ENCODE measurements at regions not wholly inside any gene's neighbourhood (a gene's known extent, or its start where the extent isn't known, plus 50 kb on each side); places are given as distances from the start of the nearest gene placed in this dataset.

GRCh38 chrX:82218361-82218760 lies 1016.5 kb downstream of the SH3BGRL start:
- no peak for DNase-seq (ENCODE audit: low spot score)
- H3K9ac ChIP-seq (ENCODE audit: low read depth in 1 of 2, low read length in 2 of 2), result no peak overlapping the region
- TF ChIP-seq RAD21 (IDR thresholded peaks at IDR 0.05), result peak; percentile 82 to 87
- no peak for TF ChIP-seq GABPA (IDR thresholded peaks at IDR 0.05 in 1 of 2, conservative IDR thresholded peaks at IDR 0.05 in 1 of 2)
- TF ChIP-seq, protein P1, sequence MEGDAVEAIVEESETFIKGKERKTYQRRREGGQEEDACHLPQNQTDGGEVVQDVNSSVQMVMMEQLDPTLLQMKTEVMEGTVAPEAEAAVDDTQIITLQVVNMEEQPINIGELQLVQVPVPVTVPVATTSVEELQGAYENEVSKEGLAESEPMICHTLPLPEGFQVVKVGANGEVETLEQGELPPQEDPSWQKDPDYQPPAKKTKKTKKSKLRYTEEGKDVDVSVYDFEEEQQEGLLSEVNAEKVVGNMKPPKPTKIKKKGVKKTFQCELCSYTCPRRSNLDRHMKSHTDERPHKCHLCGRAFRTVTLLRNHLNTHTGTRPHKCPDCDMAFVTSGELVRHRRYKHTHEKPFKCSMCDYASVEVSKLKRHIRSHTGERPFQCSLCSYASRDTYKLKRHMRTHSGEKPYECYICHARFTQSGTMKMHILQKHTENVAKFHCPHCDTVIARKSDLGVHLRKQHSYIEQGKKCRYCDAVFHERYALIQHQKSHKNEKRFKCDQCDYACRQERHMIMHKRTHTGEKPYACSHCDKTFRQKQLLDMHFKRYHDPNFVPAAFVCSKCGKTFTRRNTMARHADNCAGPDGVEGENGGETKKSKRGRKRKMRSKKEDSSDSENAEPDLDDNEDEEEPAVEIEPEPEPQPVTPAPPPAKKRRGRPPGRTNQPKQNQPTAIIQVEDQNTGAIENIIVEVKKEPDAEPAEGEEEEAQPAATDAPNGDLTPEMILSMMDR (IDR thresholded peaks at IDR 0.05; ENCODE audit: low read depth, low read length, missing input control), result peak; percentile 52
- no peak for TF ChIP-seq HNF4A (conservative IDR thresholded peaks at IDR 0.05)
- H3K9me3 ChIP-seq (ENCODE audit: control insufficient read depth in 4 of 4, low read length in 3 of 4), result no peaks in the 10 kb centered on the region
- no peaks in the 10 kb centered on the region for H3K27me3 ChIP-seq (ENCODE audit: control insufficient read depth in 4 of 4, insufficient read depth in 4 of 4, low read length in 3 of 4)
- WGBS, result 1% methylated on average over 2 of the region's 2 CpGs
- no peaks in the 10 kb centered on the region for H3K36me3 ChIP-seq (ENCODE audit: control insufficient read depth in 4 of 4, insufficient read depth in 3 of 4, low read depth in 1 of 4, low read length in 3 of 4)
- no peak overlapping the region for H3K27ac ChIP-seq (ENCODE audit: low read depth in 1 of 2, low read length in 2 of 2)
- no peak overlapping the region for H3K4me3 ChIP-seq (ENCODE audit: low read depth in 1 of 3, low read length in 3 of 3)
- H3K4me1 ChIP-seq (ENCODE audit: control insufficient read depth in 4 of 4, insufficient read depth in 4 of 4, low read length in 3 of 4), result peaks cover 0 to 4% (median 2%) of the 10 kb centered on the region in 4 donors

DNA sequence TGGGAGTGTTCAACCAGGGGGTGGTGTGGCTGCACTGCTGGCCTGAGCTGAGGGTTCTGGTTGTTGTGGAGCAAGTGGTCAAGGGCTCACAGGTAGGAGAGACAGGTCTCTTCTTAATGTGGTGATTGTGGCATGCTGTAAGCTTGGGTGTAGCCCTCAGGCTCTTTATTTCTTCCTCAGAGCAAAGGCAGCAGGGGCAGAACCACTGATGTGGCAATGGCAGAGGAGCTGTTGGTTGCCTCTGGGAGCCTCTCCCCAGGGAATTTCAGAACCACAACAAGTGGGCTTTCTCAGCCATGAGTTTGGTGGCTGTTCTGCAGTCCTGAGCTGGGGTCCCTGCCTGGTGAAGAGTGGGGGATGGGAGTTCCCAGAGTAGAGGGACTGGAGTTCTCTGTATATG lies 1017.2 kb downstream of the SH3BGRL start:
- DNase-seq (ENCODE audit: low spot score), result no peak
- H3K36me3 ChIP-seq (ENCODE audit: control insufficient read depth in 4 of 4, insufficient read depth in 3 of 4, low read depth in 1 of 4, low read length in 3 of 4), result no peaks in the 10 kb centered on the region
- H3K4me1 ChIP-seq (ENCODE audit: control insufficient read depth in 4 of 4, insufficient read depth in 4 of 4, low read length in 3 of 4), result peaks cover 0 to 4% (median 2%) of the 10 kb centered on the region in 4 donors
- no peak overlapping the region for H3K9ac ChIP-seq (ENCODE audit: low read depth in 1 of 2, low read length in 2 of 2)
- H3K27ac ChIP-seq (ENCODE audit: low read depth in 1 of 2, low read length in 2 of 2), result no peak overlapping the region
- H3K9me3 ChIP-seq (ENCODE audit: control insufficient read depth in 4 of 4, low read length in 3 of 4), result no peaks in the 10 kb centered on the region
- no peak for TF ChIP-seq EGR1 (IDR thresholded peaks at IDR 0.05; ENCODE audit: low read depth in 2 of 2)
- no peaks in the 10 kb centered on the region for H3K27me3 ChIP-seq (ENCODE audit: control insufficient read depth in 4 of 4, insufficient read depth in 4 of 4, low read length in 3 of 4)
- no peak overlapping the region for H3K4me3 ChIP-seq (ENCODE audit: low read depth in 1 of 3, low read length in 3 of 3)

DNA sequence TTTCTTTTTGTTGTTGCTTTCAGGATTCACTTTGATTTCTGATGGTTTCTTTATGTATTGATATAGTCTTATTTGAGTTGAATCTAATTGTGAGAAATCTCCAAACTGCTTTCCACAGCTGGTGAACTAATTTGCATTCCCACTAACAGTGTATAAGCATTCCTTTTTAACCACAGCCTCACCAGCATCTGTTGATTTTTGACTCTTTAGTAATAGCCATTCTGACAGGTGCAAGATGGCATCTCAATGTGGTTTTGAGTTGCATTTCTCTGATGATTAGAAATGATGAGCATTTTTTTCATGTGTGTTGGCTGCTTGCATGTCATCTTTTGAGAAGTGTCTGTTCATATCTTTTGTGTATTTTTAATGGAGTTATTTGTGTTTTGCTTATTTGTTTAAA lies 1023.1 kb downstream of the SH3BGRL start:
- H3K9ac ChIP-seq (ENCODE audit: low read depth in 1 of 2, low read length in 2 of 2), result no peak overlapping the region
- no peak overlapping the region for H3K4me3 ChIP-seq (ENCODE audit: low read depth in 1 of 3, low read length in 3 of 3)
- TF ChIP-seq HNF4G (IDR thresholded peaks at IDR 0.05) (no peak), FOXA1 (IDR thresholded peaks at IDR 0.05) (no peak)
- H3K9me3 ChIP-seq (ENCODE audit: control insufficient read depth in 4 of 4, low read length in 3 of 4), result peaks cover 0 to 2% (median 0%) of the 10 kb centered on the region in 4 donors
- no peaks in the 10 kb centered on the region for H3K27me3 ChIP-seq (ENCODE audit: control insufficient read depth in 4 of 4, insufficient read depth in 4 of 4, low read length in 3 of 4)
- H3K27ac ChIP-seq (ENCODE audit: low read depth in 1 of 2, low read length in 2 of 2), result no peak overlapping the region
- no peaks in the 10 kb centered on the region for H3K4me1 ChIP-seq (ENCODE audit: control insufficient read depth in 4 of 4, insufficient read depth in 4 of 4, low read length in 3 of 4)
- no peak for DNase-seq (ENCODE audit: low spot score)
- H3K36me3 ChIP-seq (ENCODE audit: control insufficient read depth in 4 of 4, insufficient read depth in 3 of 4, low read depth in 1 of 4, low read length in 3 of 4), result no peaks in the 10 kb centered on the region

DNA sequence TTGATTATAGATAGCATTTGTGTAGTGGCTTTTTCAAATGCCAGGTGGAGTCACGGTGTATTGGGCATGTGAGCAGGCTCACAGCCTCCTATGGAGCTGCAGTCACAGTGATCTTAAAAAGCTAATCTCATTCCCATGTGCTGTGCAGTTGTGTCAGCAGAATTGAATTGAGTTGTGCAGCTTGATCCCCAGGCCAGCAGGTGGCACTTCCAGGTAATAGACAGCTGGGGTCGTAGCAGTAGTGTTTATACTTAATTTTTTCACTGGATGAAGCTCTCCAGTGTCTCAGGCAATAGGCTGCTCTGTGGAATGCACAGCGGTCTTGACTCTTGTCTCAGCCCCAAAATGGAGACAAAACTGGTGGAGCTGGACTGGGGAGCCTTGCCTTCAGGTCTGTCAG lies 1028.1 kb downstream of the SH3BGRL start:
- no peaks in the 10 kb centered on the region for H3K4me1 ChIP-seq (ENCODE audit: control insufficient read depth in 4 of 4, insufficient read depth in 4 of 4, low read length in 3 of 4)
- H3K9ac ChIP-seq (ENCODE audit: low read depth in 1 of 2, low read length in 2 of 2), result no peak overlapping the region
- no peaks in the 10 kb centered on the region for H3K27me3 ChIP-seq (ENCODE audit: control insufficient read depth in 4 of 4, insufficient read depth in 4 of 4, low read length in 3 of 4)
- no peak overlapping the region for H3K27ac ChIP-seq (ENCODE audit: low read depth in 1 of 2, low read length in 2 of 2)
- DNase-seq (ENCODE audit: low spot score), result no peak
- TF ChIP-seq JUND (IDR thresholded peaks at IDR 0.05) (no peak), HNF4A (conservative IDR thresholded peaks at IDR 0.05) (no peak), RAD21 (IDR thresholded peaks at IDR 0.05) (peak; percentile 53 to 70), FOXA2 (IDR thresholded peaks at IDR 0.05) (no peak), FOXA1 (IDR thresholded peaks at IDR 0.05) (no peak), RXRA (IDR thresholded peaks at IDR 0.05) (no peak), ATF3 (IDR thresholded peaks at IDR 0.05) (no peak), YY1 (IDR thresholded peaks at IDR 0.05) (no peak)
- TF ChIP-seq, protein P2, sequence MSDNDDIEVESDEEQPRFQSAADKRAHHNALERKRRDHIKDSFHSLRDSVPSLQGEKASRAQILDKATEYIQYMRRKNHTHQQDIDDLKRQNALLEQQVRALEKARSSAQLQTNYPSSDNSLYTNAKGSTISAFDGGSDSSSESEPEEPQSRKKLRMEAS (IDR thresholded peaks at IDR 0.05), result no peak
- TF ChIP-seq, protein P1 (IDR thresholded peaks at IDR 0.05; ENCODE audit: low read depth, low read length, missing input control), result peak; percentile 22
- WGBS, result 73% methylated on average over 3 of the region's 3 CpGs
- H3K36me3 ChIP-seq (ENCODE audit: control insufficient read depth in 4 of 4, insufficient read depth in 3 of 4, low read depth in 1 of 4, low read length in 3 of 4), result no peaks in the 10 kb centered on the region
- H3K9me3 ChIP-seq (ENCODE audit: control insufficient read depth in 4 of 4, low read length in 3 of 4), result peaks cover 0 to 1% (median 0%) of the 10 kb centered on the region in 4 donors
- no peak overlapping the region for H3K4me3 ChIP-seq (ENCODE audit: low read depth in 1 of 3, low read length in 3 of 3)

All from liver (tissue), 8 donors.